HG02642 (cell line): ENCODE measurements at regions not wholly inside any gene's neighbourhood (a gene's known extent, or its start where the extent isn't known, plus 50 kb on each side); places are given as distances from the start of the nearest gene placed in this dataset.
A peak's percentile ranks its signal among the peaks of the same experiment; 100 is the strongest.

Experiments used
- ATAC-seq: cut with Tn5 transposase; IDR thresholded peaks from one replicate; pipeline ENCODE4 v1.9.1; 2021; ENCODE audit warnings: mild to moderate bottlenecking; ENCODE audit not compliant: unreplicated experiment, poor library complexity

DNA sequence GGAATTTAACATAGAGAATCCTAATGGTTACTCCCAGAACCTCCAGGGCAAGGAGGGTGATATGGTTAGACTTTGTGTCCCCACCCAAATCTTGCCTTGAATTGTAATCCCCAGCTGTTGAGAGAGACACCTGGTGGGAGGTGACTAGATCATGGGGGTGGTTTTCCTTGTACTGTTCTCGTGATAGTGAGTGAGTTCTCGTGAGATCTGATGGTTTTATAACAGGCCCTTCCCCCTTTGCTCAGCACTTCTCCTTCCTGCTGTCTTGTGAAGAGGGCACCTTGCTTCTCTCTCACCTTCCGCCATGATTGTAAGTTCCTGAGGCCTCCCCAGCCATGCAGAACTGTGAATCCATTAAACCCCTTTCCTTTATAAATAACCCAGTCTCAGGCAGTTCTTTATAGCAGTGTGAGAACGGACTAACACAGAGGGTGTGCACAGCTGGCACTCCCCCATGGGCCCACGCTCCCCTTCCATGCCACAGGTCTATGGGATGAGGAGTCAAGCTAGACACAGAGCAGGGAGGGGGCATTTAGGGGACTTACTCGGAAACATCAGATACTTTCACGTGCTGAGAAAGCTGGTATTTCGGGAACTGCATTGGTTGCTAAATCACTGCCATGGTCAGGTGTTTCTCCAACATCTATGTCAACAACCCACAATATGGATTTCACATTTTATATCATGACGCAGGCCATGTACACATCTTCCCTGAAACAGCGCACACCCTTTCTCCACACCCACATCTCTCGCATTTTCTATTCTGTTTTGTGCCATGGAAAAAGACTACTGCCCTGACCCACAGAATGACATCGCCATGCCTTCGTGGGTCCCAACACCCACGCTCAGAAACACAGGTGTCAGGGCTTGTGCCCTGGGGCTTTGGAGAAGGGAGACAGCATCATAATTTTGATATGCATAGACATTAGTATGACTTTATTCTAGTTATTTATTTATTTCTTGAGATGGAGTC lies 199.1 kb upstream of the GSE1 start:
- ATAC-seq: no peak

DNA sequence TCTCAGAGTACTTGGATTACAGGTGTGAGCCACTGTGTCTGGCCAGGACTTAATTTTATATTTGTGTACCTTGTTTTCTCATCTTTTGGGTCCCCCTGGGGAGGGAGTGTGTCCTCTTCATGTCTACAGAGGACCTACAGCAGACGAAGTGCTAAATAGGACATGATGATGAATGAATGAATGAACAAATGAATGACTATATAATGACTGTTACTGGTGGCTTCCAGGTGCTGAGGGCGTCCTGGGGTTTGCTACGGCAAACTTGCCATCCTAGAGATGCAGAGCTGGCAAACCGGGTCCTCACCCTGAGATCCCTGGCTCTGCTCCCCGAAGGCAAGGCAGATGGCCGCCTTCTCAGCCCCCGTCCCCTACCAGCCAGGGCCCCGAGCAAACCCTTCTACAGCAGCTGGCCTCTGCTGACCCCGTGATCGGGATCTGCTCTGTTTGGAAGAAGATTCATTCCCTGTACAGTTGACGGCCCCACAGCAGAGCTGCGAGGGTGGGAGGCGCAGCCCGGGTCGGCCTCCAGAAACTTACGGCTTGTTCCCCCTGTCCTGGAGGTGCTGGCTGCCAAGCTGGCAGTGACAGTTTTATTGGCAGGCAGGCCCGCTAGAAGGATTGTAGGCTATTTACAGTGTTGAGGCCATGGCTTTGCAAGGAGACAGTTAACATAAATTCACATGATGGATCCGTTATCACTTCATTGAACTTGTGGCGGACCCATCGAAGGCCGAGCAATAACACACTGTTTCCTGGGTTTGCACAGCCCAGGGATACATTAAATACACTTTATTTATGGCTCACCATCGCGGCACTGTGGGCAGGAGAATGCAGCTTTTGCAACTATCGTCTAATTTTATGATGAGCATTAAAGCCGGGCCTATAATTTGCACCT lies 197.7 kb upstream of the GSE1 start:
- no peak for ATAC-seq

DNA sequence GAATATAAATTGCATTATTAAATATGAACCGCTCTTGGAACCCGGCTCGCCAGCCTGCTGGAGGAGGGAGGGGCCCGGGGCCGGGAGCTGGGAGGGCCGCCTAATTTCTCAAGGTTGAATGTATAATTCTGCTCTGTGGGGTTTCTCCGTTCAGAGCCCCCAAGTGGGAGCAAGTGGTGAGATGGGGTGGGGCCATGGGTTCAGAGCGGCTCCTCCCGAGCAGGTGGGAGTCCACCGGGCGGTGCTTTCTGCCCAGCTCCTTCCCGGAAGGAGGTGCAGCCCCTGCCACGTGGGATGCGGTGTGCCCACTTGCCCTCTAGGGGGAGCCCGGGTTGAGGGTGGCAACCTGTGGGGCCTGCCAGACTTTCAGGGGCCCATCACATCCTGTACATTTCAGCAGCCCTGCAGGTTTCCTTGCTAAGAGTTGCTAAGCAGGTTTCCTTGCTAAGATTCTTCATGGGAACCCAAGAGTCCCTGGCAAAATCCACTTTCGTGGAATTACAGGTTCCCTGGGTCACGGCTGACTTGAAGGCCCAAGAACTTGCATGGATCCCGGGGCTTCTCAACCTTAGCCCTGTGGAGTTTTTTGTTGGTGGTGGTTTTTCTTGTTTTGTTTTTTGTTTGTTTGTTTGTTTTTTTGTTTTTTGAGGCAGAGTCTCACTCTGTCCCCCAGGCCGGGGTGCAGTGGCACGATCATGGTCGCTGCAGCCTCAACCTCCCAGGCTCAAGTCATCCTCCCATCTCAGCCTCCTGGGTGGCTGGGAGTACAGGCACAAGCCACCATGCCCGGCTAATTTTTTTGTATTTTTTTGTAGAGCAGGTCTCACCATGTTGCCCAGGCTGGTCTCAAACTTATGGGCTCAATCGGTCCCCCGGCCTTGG lies 196.7 kb upstream of the GSE1 start:
- no peak for ATAC-seq

DNA sequence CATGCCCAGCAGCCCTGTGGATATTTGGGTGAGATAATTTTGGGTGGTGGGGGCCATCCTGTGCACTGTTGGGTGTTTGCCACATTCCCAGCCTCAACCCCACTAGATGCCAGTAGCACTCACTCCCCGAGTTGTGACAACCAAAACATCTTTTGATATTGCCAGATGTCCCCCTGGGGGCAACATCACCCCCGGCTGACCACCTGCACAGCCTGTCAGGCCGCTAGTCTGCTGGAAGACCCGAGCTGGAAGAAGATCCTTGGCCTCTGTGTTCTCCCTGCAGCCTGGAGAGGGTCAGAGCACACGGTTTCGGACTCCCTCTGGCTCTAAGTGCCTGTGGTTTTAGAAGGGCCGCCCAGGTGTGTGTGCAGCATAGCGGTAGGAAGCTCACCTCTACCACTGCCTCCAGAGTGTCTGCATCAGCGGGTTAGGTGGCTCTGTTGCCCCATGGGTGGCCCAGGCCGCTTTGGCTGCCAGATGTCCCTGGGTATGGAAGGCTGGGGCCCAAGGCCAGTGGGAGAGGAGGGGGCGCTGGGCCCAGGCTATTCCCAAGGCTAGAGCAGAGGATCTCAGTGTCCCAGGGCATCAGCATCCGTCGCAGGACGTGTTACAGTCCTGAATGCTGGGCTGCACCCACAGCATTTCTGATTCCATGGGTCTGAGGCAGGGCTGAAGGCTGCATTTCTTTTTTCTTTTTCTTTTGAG lies 195.8 kb upstream of the GSE1 start:
- no peak for ATAC-seq

DNA sequence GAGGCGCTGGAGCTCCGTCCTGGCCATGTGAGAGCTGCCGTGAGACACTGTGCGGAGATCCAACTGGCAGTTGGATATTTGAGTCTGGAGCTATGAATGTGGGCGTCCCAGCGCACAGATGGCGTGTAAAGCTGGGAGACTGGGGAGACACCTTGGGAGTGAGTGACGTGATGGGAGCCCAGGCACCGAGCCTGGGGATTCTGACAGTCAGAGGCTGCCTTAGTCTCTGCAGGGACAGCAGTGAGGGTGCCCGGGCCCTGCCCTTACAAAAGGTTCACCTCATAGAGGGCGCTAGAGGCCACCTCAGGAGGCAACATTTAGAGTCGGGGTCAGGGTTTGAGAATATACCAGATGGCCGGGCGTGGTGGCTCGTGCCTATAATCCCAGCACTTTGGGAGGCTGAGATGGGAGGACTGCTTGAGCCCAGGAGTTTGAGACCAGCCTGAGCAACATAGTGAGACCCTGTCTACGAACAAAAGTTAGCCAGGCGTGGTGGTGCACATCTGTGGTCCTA lies 194.1 kb upstream of the GSE1 start:
- ATAC-seq: no peak

DNA sequence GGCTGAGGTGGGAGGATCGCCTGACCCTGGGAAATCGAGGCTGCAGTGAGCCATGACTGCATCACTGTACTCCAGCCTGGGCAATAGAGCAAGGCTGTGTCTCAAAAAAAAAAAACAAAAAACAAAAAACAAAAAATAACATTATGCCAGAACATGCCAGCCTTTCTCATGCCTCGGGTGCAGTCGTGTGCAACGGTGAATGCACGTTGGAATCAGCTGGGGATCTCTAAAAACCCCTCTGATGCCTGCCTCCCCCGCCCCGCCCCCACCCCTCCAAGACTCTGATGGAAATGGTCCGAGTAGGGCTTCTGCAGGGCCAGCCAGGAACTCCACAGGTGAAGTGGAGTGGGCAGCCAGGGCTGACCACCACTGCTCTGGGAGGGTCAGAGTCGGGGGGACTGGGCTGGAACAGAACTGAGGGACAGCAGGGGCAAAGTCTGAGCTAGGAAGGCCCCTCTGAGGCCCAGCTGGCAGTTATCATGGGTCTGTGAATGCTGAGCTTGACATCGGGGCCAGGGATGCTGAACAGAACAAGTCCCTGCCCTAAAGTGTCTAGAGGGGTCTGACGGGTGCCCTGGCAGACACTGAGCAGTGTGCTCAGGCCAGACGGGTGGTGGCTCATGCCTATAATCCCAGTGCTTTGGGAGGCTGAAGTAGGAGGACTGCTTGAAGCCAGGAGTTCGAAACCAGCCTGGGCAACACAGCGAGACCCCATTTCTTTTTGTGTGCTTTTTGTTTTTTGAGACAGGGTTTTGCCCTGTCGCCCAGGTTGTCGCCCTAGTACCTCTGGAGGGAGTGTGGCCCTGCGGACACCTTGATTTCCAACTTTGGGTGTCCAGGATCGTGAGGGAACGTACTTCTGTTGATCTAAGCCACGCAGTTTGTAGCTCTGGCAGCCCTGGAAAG lies 193.4 kb upstream of the GSE1 start:
- ATAC-seq: no peak

DNA sequence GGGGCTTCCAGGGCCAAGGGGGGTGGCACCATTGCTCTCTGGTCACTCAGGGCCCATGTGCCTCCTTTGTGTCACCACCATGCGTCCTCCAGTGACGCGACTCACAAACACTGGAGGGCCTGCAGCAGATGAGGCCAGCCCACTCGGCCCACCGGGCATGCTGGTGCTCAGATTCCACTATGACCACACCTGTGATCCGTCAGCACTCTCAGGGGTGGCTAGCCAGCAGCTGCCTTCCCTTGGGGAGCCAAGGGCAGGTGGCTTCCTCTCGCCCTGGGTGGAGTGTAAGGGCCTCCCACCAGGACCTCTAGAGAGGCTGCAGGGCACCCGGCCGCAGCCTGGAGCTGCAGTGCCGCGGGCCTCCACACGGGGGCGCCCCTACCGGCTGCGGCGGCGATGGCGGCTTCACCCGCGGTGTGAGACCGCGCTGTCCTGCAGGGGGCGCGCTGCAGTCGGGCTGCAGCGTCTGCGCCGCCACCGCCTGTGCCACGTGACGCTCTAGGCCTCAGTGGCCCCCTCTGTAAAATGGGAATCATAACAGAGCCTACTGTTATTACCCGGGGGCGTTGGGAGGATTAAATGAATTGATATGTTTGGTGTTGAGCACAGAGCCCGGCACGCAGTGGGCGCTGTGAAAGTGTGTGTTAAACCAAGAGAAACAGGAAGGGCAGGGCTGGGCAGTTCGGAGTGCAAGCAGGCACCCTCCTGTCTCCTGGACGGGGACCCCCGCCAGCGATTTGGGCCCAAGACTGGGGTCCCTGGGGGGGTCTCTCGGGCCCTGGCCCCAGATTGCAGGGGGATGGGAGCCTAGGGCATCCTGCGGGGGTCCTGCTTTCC lies 192.4 kb upstream of the GSE1 start:
- ATAC-seq: peak; percentile 47

DNA sequence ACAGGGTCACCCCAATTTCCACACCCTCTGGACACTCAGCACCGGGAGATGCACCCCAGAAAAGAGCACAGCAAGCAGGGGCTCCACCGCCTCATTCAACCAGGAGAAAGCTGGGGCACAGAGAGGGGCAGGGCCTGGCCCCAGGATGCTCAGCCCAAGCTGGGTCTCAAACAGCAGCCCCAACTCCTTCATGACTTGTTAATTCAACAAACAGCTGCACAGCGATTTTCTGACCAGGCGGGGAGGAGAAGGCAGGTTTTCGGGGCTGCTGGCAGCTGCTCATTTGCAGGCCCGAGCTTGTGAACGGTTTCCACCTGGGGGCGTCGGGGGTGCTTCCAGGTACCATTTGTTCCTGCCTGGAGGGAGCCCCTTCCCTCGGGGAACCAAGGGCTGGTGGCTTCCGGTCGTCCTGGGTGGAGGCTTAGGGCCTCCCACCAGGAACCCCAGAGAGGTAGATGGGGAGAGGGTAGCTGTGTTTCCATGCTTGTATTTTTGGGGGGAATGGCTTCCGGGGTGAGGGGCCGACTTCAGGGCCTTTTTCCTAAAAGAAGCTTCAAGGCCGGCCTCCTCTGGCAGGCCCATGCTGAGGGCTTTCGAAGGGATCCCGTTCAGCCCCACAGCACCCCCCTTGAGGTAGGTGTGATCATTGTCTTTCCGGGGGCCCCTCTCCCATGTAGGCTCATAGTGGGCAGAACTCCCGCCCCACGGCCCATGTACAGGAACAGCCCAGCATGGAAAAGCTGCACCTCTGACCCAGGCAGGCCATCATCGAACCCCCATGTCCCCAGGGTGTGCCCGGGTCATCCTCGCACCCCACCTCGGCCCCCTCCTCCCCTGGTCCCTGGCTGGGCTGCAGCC lies 191.6 kb upstream of the GSE1 start:
- no peak for ATAC-seq

DNA sequence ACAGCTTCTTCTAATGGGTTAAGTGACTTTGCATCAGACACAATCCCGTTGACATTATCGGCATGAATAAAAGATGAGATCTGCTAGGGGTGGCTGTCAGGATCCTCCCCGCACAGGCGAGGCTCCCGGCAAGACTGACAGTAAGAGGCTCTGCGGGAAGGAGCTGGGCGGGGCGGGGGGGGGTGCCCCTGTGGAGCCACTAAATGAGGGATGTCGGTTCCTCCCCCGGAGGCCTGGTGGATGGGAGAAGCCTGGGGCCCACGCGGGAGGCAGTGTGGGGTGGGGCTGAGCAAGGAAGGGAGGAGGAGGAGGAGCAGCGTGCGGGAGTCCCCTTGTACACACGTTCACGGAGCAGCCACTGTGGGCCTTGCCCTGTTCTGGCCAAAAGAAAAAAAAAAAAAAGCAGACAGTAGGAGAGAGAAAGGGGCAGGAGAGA lies 190.9 kb upstream of the GSE1 start:
- no peak for ATAC-seq

DNA sequence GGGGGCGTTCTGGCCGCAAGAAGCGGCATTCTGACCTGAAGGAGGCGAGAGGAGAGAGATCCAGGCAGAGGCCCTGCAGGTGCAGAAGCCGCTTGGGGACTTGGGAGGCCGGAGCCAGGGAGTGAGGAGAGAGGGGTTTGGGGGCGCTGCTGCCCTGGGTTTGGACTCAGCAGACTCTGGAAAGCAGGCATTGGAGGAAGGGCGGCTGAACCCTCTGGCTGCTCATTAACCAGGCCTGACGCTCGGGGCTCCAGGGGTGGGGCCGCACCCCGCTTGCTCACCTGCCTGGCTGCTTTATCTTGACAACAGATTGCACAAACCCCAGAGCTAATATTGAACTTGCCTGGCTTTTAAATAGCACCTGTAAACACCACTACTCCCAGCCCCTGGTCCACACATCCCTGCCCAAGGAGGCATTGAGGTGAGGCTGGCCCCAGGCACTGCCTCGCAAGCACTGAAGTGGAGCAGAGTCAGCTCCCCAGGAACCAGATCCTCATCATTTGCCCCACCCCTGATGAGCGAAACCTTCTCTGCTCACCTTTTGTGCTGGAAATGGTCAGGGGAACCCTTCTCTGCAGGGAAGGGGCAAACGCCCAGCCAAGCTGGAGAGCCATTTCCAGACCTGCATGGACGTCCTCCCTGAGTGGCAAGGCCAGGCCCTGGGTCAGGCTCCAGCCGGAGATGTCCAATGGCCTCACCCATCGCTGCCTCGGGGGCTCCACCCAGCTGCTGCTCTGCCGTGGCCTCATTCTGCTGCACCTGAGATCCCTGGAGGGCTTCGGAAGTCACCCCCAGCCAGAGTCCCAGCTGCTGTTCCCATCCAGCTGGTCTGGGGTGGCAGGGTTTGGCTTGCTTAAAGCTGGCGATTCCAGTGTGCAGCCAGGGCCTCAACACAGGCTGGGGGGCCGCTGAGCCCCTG lies 190.2 kb upstream of the GSE1 start:
- no peak for ATAC-seq

DNA sequence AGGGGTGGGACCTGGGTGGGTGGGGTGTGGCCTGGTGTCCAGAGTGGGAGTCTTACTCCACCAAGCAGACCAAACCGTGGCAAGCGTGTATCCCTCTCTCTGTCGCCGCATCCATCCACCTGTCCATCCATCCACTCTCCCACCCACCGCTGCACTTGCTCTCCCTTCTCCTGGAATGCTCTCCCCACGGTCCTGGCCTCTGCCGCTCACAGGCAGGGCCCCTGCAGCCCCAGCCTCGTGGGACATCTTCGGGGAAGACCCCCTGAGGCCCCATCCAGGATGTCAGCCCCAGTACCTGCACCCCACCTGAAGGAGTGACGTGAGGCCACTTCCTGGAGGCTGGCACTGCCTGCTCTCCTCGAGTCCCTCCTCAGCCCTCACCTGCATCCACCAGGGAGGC lies 189.5 kb upstream of the GSE1 start:
- no peak for ATAC-seq

DNA sequence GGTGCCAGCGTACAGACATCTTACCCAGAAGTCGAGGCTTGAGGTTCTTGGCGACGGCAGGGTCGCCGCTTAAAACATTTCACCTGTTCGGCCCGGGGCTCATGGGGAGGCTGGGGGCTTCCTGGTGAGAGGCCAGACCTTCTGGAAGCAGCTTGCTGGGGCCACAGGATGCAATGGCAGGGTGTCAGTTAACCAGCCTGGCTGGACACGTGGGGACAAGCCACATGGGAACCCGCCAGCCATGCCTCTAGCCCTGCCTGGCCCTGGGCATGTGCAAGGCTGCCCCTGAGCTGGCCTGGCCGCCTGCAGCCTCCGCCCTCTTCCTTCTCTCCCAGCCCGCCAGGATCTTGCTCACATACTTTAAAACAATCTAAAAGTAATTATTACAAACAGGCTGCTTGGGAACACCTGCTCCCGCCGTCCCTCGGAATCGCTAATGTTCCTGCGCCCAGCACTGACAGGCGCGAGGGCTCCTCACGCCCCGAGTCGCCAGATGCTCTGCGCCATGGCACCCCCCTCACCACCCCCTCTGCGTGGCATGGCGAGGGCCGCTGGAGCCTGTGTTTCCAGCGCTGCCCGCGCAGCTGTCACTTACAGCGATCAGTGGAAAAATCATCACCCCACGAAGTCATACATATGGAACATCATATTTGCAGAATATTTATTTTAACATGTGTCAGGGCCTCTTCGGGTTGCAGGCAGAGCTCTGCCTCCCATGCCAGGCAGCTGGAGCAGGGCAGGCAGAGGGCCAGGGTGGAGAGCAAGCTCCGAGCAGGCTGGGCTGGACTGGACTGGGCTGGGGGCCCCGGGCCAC lies 188.7 kb upstream of the GSE1 start:
- ATAC-seq: no peak

DNA sequence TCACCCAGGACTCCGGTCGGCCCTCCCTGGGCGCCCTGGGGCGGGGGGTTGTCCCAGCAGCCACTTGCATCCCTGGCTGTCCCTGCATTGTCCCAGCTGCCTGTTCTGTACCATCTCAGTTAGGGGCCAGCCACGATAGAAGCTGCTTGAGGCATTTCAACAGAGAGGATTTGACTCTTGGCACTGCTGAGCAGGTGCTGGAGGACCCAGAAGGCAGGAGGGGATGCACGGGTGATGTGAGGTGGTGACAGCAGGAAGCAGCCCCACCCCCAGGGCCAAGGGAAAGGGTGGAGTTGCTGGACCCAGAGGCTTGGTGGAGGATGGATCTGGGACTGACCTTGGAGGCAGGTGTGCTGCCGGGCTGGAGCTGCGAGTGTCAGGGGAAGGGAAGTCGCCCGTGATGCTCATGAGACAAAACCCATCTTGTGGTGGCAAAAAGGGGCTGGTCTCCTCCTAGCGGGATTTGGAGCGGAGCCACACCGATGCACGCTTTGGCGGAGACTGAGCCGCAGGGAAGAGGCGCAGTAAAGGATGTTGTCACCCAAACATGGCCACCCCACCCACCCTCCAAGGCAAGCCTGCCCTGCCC lies 188.0 kb upstream of the GSE1 start:
- no peak for ATAC-seq

DNA sequence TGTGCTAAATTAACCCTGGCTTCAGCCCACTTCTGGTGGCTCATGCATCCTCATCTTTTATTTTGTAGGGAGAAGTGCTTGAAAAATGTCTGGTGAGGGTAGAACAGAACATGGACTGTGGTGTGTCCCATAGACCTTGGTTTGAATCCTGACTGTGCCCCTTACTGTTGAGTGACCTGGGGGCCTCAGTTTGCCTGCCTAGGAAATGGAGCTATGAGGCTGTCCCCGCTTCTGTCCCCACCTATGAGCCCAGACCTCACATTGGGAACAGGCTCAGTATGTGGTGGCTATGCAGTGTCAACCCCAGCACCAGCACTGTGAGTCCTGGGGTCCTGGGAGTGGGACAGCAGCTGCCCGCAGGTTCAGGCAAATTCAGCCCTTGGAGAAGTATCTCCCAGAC lies 186.3 kb upstream of the GSE1 start:
- no peak for ATAC-seq
